Right ventricle myocardium inferior (tissue), 1 donor: ENCODE measurements at regions not wholly inside any gene's neighbourhood (a gene's known extent, or its start where the extent isn't known, plus 50 kb on each side); places are given as distances from the start of the nearest gene placed in this dataset.
A peak's percentile ranks its signal among the peaks of the same experiment; 100 is the strongest.

Experiments
- ATAC-seq: fragments of 200-7000 bp; cut with Tn5 transposase; one replicate; pipeline ENCODE4 v1.9.1; 2020; ENCODE audit warnings: mild to moderate bottlenecking, moderate library complexity
- DNase-seq: peaks from one replicate; pipeline ENCODE4 v3.0.0; 2021; ENCODE audit errors: missing footprints
- intact Hi-C: fragments of 100-400 bp; cut with DNase I; formaldehyde crosslinking; loops from one replicate; pipeline ENCODE4 v1.11.0; 2022
- donor health status: DM: no; HTN: yes; CAD: no; lungs with severe emphysema.

GRCh38 chr3:167901138-167901537 lies 165.6 kb downstream of the SERPINI1 start:
- intact Hi-C loops: no loop called here
- DNase-seq (no peak), ATAC-seq (no peak)

GRCh38 chr3:167899093-167899492 lies 163.6 kb downstream of the SERPINI1 start:
- intact Hi-C loops: no loop called here
- ATAC-seq: no peak
- no peak for DNase-seq

- no peak for DNase-seq
- no peak for ATAC-seq
- intact Hi-C loops: no loop called here
Observed at GRCh38 chr3:167898091-167898490, 162.6 kb downstream of the SERPINI1 start.

- ATAC-seq: no peak
- intact Hi-C loops: no loop called here
- no peak for DNase-seq
Observed at GRCh38 chr3:167895684-167896083, 160.2 kb downstream of the SERPINI1 start.

GRCh38 chr3:167895178-167895577 lies 159.7 kb downstream of the SERPINI1 start:
- DNase-seq (no peak), ATAC-seq (no peak)
- intact Hi-C loops: no loop called here

- intact Hi-C loops: no loop called here
- DNase-seq: no peak
- no peak for ATAC-seq
Observed at GRCh38 chr3:167892205-167892604, 156.7 kb downstream of the SERPINI1 start.

GRCh38 chr3:167887096-167887495 lies 151.6 kb downstream of the SERPINI1 start:
- intact Hi-C loops: no loop called here
- DNase-seq (no peak), ATAC-seq (no peak)

- no peak for DNase-seq
- no peak for ATAC-seq
- intact Hi-C loops: no loop called here
Observed at GRCh38 chr3:167886690-167887089, 151.2 kb downstream of the SERPINI1 start.

- ATAC-seq (no peak), DNase-seq (no peak)
- intact Hi-C loops: no loop called here
Observed at GRCh38 chr3:167885277-167885676, 149.8 kb downstream of the SERPINI1 start.

- no peak for DNase-seq
- intact Hi-C loops: loop anchor here (5.0 kb wide), 2 partner anchors 147 to 477 kb away; partner anchors contain the start of gene SERPINI1
- no peak for ATAC-seq
Observed at GRCh38 chr3:167884481-167884880, 149.0 kb downstream of the SERPINI1 start.

- no peak for DNase-seq
- intact Hi-C loops: loop anchor here (5.0 kb wide), 2 partner anchors 146 to 476 kb away; partner anchors contain the start of gene SERPINI1
- ATAC-seq: no peak
Observed at GRCh38 chr3:167883452-167883851, 147.9 kb downstream of the SERPINI1 start.

GRCh38 chr3:167882057-167882667 lies 146.6 kb downstream of the SERPINI1 start:
- DNase-seq: no peak
- ATAC-seq: no peak
- intact Hi-C loops: loop anchor here (5.0 kb wide), 2 partner anchors 145 to 475 kb away; partner anchors contain the start of gene SERPINI1

GRCh38 chr3:167880183-167880582 lies 144.7 kb downstream of the SERPINI1 start:
- intact Hi-C loops: loop anchor here (2.0 to 5.0 kb wide), 3 partner anchors 41 to 473 kb away; partner anchors contain the start of gene SERPINI1
- no peak for DNase-seq
- ATAC-seq: no peak

GRCh38 chr3:167876620-167877281 lies 141.2 kb downstream of the SERPINI1 start:
- intact Hi-C loops: no loop called here
- ATAC-seq: peak; percentile 57
- DNase-seq: no peak
